ENCODE measurements at regions not wholly inside any gene's neighbourhood (a gene's known extent, or its start where the extent isn't known, plus 50 kb on each side); places are given as distances from the start of the nearest gene placed in this dataset.

DNA sequence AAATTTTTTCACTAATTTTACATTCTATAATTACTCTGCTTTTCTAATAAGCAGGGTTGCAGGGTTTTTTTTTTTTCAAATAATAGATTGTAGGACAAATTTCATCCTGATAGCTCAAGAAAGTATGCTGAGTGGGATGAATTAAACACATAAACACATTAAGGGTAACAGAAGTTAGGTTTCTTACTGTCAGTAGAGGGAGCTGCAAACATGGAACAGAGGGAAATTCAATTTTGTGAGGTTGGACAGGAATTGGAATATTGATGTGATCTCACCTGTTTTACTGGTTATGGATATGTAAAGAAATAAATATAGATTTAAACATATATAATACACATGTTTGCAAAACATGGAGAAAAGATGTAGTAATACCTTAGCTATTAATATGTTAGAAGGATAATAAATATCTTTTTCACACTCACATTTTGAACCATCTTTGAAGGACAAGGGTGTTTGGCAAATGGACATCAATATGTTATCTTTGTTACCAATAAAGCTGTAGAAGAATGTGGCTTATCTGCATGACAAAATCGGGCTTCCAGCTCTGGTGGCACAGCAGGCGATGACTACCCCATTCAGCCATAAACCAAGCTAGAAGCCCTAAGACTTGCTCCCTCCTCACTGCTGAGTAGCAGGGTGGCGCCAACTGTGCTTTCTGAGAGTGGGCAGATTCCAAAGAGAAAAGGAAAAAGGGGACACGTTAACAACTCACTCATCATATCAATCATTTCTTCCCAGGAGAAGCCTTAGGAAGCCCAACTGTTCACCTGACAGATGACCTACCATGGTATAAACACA lies 1257.4 kb downstream of the GATA3 start:
- TF ChIP-seq, protein P1, sequence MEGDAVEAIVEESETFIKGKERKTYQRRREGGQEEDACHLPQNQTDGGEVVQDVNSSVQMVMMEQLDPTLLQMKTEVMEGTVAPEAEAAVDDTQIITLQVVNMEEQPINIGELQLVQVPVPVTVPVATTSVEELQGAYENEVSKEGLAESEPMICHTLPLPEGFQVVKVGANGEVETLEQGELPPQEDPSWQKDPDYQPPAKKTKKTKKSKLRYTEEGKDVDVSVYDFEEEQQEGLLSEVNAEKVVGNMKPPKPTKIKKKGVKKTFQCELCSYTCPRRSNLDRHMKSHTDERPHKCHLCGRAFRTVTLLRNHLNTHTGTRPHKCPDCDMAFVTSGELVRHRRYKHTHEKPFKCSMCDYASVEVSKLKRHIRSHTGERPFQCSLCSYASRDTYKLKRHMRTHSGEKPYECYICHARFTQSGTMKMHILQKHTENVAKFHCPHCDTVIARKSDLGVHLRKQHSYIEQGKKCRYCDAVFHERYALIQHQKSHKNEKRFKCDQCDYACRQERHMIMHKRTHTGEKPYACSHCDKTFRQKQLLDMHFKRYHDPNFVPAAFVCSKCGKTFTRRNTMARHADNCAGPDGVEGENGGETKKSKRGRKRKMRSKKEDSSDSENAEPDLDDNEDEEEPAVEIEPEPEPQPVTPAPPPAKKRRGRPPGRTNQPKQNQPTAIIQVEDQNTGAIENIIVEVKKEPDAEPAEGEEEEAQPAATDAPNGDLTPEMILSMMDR (IDR thresholded peaks at IDR 0.05; ENCODE audit: insufficient read depth, low read depth, low read length): peak; percentile 22
- TF ChIP-seq EZH2 (IDR thresholded peaks at IDR 0.05; ENCODE audit: insufficient read depth, low read length): no peak
